Stimulated activated naive CD8-positive, alpha-beta T cell treated with anti-CD3 and anti-CD28 coated beads, Interleukin-15, Interleukin-2, amounts not matched to agents 100 U/mL and 50 U/mL, for 24 hours (primary cell): ENCODE measurements at regions not wholly inside any gene's neighbourhood (a gene's known extent, or its start where the extent isn't known, plus 50 kb on each side); places are given as distances from the start of the nearest gene placed in this dataset.

Experiments used
- ATAC-seq: fragments of 150-1000 bp; cut with Tn5 transposase; one replicate; pipeline ENCODE4 v1.10.0; 2021
- DNase-seq: peaks from one replicate; pipeline ENCODE4 v3.0.0; 2021

DNA sequence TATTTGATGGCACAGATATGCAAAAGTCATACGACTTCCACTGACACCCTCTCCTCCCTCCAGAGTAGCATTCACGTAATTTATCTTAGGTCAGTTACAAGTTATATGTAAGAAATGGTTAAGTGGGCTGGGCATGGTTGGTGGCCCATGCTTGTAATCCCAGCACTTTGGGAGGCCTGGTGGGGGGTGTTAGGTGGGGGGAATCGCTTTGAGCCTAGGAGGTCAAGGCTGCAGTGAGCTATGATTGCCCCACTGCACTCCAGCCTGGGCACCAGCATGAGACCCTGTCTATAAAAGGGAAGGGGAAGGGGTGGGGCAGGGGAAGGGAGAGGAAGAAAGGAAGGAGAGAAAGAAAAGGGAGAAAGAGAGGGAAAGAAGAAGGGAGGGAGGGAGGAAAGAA, 202.8 kb downstream of the AUH start:
- ATAC-seq, result no peak
- no peak for DNase-seq

DNA sequence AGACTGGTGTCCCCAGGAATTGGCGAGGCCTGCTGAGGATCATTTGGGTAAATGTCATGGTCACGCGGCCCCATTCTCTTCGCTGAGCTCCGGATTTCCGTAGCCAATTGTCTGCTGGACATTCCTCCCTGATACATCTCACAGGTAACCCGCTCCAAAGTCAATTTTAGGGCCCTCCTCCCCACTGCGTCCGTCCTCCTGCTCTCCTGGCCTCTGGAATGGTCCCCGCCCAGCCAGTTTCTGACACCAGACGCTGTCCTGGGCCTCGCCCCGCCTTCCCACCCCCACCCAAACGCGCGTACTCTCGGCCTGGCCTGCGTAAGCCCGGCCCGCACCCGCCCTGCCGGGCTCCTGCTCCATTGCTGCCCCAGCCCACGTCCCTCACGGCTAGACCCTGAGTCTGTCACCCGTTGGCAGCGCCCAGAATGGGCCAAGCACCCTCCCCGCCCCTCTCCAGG, 202.0 kb downstream of the AUH start:
- no peak for DNase-seq

DNA sequence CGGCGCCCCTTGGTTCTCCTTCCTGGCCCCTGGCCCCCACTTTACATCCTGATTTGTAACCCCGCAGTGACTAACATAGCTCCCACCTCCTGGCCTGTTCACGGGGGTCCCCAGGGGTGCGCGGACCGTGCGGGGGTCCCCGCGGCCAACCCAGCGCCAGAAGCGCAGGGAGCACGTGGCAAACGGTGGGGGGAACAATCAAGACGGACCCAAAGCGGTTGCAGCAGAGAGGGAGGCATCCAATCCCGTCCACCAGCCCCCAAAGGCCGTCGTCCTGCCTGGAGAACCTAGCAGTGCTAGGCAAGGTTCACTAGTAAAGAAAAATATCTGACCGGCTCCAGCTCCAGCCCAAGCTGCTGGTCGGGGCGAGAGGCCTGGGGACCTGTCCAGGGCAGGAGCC, 201.5 kb downstream of the AUH start:
- ATAC-seq (no peak), DNase-seq (no peak)

More for the DNA sequence above, 202.0 kb downstream of the AUH start:
- no peak for ATAC-seq

DNA sequence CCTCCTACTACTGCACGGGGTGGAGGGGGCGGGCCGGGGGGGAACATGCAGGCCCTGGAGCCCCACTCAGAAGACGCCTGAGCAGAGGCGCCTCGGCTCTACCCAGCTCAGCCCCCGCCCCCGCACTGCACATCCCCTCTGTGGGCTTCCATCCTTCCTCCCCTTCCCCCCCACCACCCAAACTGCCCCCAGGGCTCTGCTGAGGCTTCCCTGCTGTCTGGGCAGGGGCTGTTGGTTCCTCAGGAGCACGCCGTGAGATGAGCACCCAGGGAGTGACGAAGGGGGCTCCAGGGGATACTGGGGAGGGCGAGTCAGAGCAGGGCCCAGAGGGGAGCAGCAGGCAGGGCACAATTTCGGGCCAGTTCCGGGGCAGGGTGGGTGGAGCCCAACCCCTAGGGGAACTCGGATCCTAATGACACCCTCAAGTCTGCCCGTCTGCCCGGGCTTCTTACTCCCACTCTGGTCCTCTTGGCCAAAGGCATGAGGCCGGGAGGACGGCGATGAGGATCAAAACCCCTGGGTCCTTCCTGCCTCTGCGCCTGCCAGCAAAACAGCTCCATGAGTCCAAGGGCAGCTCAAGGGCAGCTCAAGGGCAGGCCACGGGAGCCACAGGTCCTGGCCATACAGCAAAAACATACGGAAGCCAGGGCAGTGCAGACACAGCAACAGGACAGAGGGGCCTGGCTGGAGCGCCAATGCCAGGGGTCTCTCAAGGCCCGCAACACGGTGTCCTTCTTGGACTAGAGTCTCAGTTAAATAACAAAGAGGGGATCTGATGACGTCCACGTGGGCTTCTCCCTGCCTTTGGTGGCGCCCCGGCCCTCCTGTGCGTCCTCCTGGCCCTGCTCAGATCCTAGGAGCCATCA, 200.9 kb downstream of the AUH start:
- DNase-seq, result no peak
- no peak for ATAC-seq

DNA sequence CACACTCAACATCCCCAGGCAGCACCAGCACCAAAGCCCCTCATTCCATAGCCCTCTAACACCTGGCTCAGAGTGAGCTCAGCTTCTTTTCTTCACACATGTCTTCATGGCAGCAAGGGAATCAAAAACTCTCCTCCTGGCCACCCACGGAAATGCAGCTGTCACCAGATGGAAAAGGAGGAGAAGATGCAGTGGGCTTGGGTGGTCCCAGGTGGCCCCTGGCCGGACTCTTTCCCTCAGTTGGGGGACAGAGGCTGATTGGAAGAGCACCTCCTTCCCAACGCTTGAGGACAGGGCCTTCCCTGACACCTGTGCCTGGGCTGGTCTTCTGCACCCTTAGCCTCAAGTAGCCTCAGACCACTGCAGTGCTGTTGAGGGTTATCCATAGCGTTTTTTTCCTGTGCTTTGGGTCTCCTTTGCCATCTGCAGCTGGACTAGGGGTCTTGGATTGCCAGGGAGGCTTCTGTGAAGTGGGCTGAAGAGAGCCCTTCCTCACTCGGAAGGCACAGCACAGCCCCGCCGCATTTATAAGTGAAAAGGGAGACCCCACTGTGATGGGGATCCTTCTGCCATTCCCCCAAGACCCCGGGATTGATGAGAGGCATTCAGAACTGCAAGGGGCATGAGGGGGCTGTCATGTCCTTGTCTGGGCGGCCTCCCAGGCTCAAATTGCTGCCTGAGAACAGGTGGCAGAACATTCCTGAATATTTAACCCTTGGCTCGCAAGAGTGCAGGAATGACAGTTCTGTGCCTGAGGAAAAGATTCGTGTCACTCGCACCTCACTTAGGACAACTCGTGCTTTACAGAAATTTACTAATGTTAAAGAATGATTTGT, 200.0 kb downstream of the AUH start:
- no peak for DNase-seq
- no peak for ATAC-seq

DNA sequence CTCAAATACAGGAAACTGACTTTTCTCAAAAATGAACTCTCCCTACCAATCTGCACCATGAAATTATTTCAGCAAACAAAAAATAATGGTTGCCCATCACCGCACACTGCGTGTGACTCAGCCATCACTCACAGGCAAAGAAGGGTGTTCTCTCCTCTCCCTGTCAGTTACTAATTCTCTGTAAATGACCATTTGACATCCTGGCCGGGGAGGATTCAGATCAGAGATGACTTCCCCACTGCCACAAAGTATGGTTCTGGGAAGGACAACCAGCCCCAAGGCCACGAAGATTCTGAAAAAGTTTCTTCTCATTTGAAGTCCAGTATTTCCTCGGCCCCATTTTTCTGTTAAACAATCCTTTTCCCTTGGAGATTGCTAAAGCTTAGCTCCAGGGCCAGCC, 199.4 kb downstream of the AUH start:
- DNase-seq (no peak), ATAC-seq (peak; percentile 20)

DNA sequence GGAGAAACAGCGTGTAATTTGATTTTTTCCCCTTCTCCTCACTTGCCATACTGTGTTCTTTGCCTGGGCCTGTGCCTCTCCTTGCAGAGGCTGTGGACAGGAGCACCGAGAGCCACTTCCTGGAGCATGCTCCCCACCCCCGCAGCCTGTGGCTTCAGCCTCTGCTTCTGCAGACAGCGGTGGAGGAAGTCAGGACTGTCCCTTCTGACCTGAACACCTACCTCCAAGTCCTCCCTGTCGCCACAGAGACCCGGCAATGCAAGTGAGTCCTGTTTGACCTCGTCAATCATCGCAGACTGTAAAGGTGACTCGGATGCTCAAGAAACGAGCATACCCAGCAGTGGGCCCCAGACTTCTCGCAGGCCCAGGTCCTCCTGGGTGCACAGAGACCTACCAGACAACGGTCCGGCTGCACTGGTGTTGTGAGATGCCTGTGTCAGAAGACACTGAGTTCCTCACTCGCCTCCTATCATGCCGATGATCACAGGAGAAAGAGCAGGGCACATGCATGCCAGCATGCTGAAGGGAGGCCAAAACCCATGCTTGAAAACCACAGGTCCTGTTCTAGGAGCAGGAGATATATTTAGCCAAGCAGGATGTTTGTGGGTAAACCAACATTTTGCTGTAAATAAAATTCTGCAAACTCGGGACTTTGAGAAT, 198.8 kb downstream of the AUH start:
- DNase-seq, result peak; percentile 82
- ATAC-seq, result peak; percentile 42

DNA sequence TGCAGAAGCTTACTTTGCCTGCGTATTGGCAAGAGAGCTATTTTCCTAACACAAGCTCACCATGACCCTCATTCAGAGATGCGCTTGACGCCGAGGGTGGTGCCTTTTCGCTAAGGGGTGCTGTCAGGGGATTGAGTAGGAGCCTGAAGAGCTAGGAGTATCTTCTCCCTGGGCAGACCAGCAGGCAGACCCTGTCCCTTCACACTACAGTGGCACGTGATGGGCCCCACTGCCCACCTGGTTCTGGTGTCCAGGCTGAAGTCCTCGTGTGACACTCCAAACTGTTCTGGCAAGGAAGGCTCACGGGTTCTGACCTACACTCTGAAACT, 198.3 kb downstream of the AUH start:
- ATAC-seq (no peak), DNase-seq (peak; percentile 25)

DNA sequence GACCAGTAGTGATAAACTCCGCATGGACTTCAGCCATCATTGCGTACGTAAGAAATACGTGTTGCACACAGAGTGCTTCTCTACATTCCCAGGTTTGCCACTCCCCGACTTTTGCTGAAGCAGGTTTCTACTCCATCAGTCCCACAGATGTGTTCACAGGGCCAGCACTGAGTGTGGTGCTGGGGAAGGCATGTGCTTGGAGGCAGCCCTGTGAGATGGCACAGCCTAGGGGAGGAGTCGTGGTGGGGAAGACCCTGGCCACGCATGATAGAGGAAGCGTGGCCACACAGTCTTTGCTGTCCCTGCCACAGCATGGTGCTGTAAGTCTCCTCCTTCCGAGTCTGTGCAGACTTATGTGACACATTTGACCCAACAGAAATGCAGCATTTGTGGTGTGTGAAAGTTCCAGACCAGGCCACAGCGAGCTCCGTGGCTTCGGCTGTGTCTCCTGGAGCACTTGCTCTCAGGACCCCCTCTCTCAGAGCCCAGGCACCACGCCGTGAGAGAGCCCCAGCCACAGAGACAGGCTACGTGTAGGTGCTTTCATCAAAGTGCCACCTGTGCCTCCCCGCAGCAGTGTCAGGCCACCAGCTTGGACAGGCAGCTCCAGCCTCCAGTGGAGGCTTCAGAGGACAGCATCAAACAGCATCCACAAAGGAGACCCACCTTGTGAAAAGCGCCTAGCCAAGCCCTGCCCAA, 197.8 kb downstream of the AUH start:
- peak; percentile 70 for DNase-seq
- peak; percentile 48 for ATAC-seq
